Left lung (tissue), 4 donors: ENCODE measurements at regions not wholly inside any gene's neighbourhood (a gene's known extent, or its start where the extent isn't known, plus 50 kb on each side); places are given as distances from the start of the nearest gene placed in this dataset.

ENCODE experiments used
- ATAC-seq: fragments of 200-7000 bp; cut with Tn5 transposase; one replicate; pipeline ENCODE4 v1.9.1; 2020; ENCODE audit warnings: moderate library complexity
- DNase-seq, 4 donors: peaks; one replicate each; pipeline ENCODE4 v3.0.0-alpha.2; 2013 to 2020
- H3K27ac ChIP-seq, 2 donors: fragments of 200-600 bp; sonication (generic) in 1 of 2; one replicate each; pipeline versions ENCODE4 v1.5.0 to v1.8.0; 2020 to 2021
- H3K27me3 ChIP-seq, 2 donors: fragments of 200-600 bp; sonication (generic) in 1 of 2; one replicate each; pipeline versions ENCODE4 v1.5.0 to v1.8.0; 2020 to 2021
- H3K36me3 ChIP-seq, 2 donors: fragments of 200-600 bp; sonication (generic) in 1 of 2; one replicate each; pipeline versions ENCODE4 v1.5.0 to v1.8.0; 2020 to 2021
- H3K4me1 ChIP-seq, 2 donors: fragments of 200-600 bp; one replicate each; pipeline ENCODE4 v1.8.0; 2021
- H3K4me3 ChIP-seq, 2 donors: fragments of 200-600 bp; sonication (generic) in 1 of 2; one replicate each; pipeline versions ENCODE4 v1.5.0 to v1.8.0; 2020 to 2021; ENCODE audit warnings: mild to moderate bottlenecking in 1 of 2
- H3K9me3 ChIP-seq, 2 donors: fragments of 200-600 bp; sonication (generic) in 1 of 2; one replicate each; pipeline versions ENCODE4 v1.5.0 to v1.8.0; 2020 to 2021
- CTCF ChIP-seq, 2 donors: fragments of 200-600 bp; sonication (generic) in 1 of 2; IDR thresholded peaks; one replicate each; pipeline versions ENCODE4 v1.5.0 to v1.8.0; 2021; ENCODE audit warnings: antibody characterized with exemption in 2 of 2
- intact Hi-C, 2 donors: fragments of 100-400 bp; cut with DNase I; formaldehyde crosslinking; loops; one replicate each; pipeline versions ENCODE4 v1.11.2 to v1.14.2; 2022
- donor health status: DM: no; HTN: yes; CAD: no.
- donor health status: DM: no; HTN: no; CAD: no.

- H3K27me3 ChIP-seq: no peaks in the 10 kb centered on the region
- H3K4me1 ChIP-seq: peaks cover 16 to 64% of the 10 kb centered on the region in 2 donors
- intact Hi-C loops: no loop called here
- H3K9me3 ChIP-seq: no peaks in the 10 kb centered on the region
- H3K27ac ChIP-seq: no peak overlapping the region
- TF ChIP-seq CTCF (IDR thresholded peaks at IDR 0.05): no peak
- H3K36me3 ChIP-seq: no peaks in the 10 kb centered on the region
- H3K4me3 ChIP-seq: no peak overlapping the region
- no peak for DNase-seq
- ATAC-seq: no peak
These were observed 110.9 kb upstream of the BMP2K start for GRCh38 chr4:78665216-78665770.

GRCh38 chr4:78666830-78667258, 109.3 kb upstream of the BMP2K start:
- Histone ChIP-seq H3K27me3 (no peaks in the 10 kb centered on the region), H3K4me3 (no peak overlapping the region), H3K27ac (peak overlapping the region in 1 of 2 donors; percentile 71), H3K4me1 (peaks cover 13 to 57% of the 10 kb centered on the region in 2 donors), H3K9me3 (no peaks in the 10 kb centered on the region), H3K36me3 (no peaks in the 10 kb centered on the region)
- intact Hi-C loops: no loop called here
- no peak for DNase-seq
- TF ChIP-seq CTCF (IDR thresholded peaks at IDR 0.05): no peak
- ATAC-seq: peak; percentile 38

GRCh38 chr4:78667325-78667724, 108.8 kb upstream of the BMP2K start:
- H3K27ac ChIP-seq: peak overlapping the region in 1 of 2 donors; percentile 71
- no peak for ATAC-seq
- no peak for DNase-seq
- no peaks in the 10 kb centered on the region for H3K9me3 ChIP-seq
- peaks cover 8 to 55% of the 10 kb centered on the region in 2 donors for H3K4me1 ChIP-seq
- H3K27me3 ChIP-seq: no peaks in the 10 kb centered on the region
- no peak overlapping the region for H3K4me3 ChIP-seq
- H3K36me3 ChIP-seq: no peaks in the 10 kb centered on the region
- TF ChIP-seq CTCF (IDR thresholded peaks at IDR 0.05): no peak
- intact Hi-C loops: no loop called here

GRCh38 chr4:78667764-78668163, 108.4 kb upstream of the BMP2K start:
- Histone ChIP-seq H3K27ac (peak overlapping the region in 1 of 2 donors; percentile 71), H3K9me3 (no peaks in the 10 kb centered on the region), H3K36me3 (no peaks in the 10 kb centered on the region), H3K4me3 (no peak overlapping the region), H3K27me3 (no peaks in the 10 kb centered on the region), H3K4me1 (peaks cover 7 to 51% of the 10 kb centered on the region in 2 donors)
- TF ChIP-seq CTCF (IDR thresholded peaks at IDR 0.05): no peak
- DNase-seq (no peak), ATAC-seq (no peak)
- intact Hi-C loops: no loop called here

- no peaks in the 10 kb centered on the region for H3K36me3 ChIP-seq
- H3K9me3 ChIP-seq: no peaks in the 10 kb centered on the region
- H3K27me3 ChIP-seq: no peaks in the 10 kb centered on the region
- ATAC-seq (no peak), DNase-seq (no peak)
- no peak for TF ChIP-seq CTCF (IDR thresholded peaks at IDR 0.05)
- intact Hi-C loops: no loop called here
- H3K4me3 ChIP-seq: no peak overlapping the region
- no peak overlapping the region for H3K27ac ChIP-seq
- H3K4me1 ChIP-seq: peaks cover 7 to 45% of the 10 kb centered on the region in 2 donors
These were observed 106.7 kb upstream of the BMP2K start for GRCh38 chr4:78669453-78669852.
